ENCODE measurements at regions not wholly inside any gene's neighbourhood (a gene's known extent, or its start where the extent isn't known, plus 50 kb on each side); places are given as distances from the start of the nearest gene placed in this dataset.

- TF ChIP-seq CTCF (IDR thresholded peaks at IDR 0.05) (no peak), POLR2AphosphoS5 (IDR thresholded peaks at IDR 0.05) (no peak)
Measured at GRCh38 chr3:174639406-174639805, 219.7 kb upstream of the NAALADL2 start.
